Stimulated activated CD8-positive, alpha-beta memory T cell treated with anti-CD3 and anti-CD28 coated beads, Interleukin-15, amount 100 ng/mL, for 48 hours (primary cell): ENCODE measurements at regions not wholly inside any gene's neighbourhood (a gene's known extent, or its start where the extent isn't known, plus 50 kb on each side); places are given as distances from the start of the nearest gene placed in this dataset.
"Not testable (repeated sequence)": the region's sequence is repeated elsewhere in the genome, so short reads cannot be mapped to it uniquely, and the experiment has no call there.

ENCODE experiments used
- DNase-seq, 2 donors: peaks; one replicate each; pipeline ENCODE4 v3.0.0-alpha.2; 2020; ENCODE audit warnings: low read depth in 2 of 2

- DNase-seq: no peak
Observed at GRCh38 chr9:115668521-115668920, 485.1 kb upstream of the PAPPA start.

- no peak for DNase-seq
Observed at GRCh38 chr9:115671236-115671962, 482.2 kb upstream of the PAPPA start.

GRCh38 chr9:115671963-115672305 is 481.7 kb upstream of the PAPPA start:
- no peak for DNase-seq

- no peak for DNase-seq
Observed at GRCh38 chr9:115672477-115673316, 480.9 kb upstream of the PAPPA start.

- DNase-seq: no peak
Observed at GRCh38 chr9:115673599-115673998, 480.0 kb upstream of the PAPPA start.

- no peak for DNase-seq
Observed at GRCh38 chr9:115674091-115674490, 479.5 kb upstream of the PAPPA start.

GRCh38 chr9:115675834-115676233 is 477.8 kb upstream of the PAPPA start:
- no peak for DNase-seq

GRCh38 chr9:115680231-115680630 is 473.4 kb upstream of the PAPPA start:
- no peak for DNase-seq

GRCh38 chr9:115681585-115681984 is 472.0 kb upstream of the PAPPA start:
- DNase-seq: no peak

GRCh38 chr9:115686069-115686468 is 467.5 kb upstream of the PAPPA start:
- no peak for DNase-seq

GRCh38 chr9:115687356-115687755 is 466.2 kb upstream of the PAPPA start:
- DNase-seq: no peak

- DNase-seq: no peak
Observed at GRCh38 chr9:115689331-115689730, 464.3 kb upstream of the PAPPA start.

GRCh38 chr9:115690786-115691496 is 462.6 kb upstream of the PAPPA start:
- DNase-seq: no peak

GRCh38 chr9:115691693-115692092 is 461.9 kb upstream of the PAPPA start:
- no peak for DNase-seq

- not testable (repeated sequence) for DNase-seq
Observed at GRCh38 chr9:115692868-115693267, 460.7 kb upstream of the PAPPA start.

- DNase-seq: no peak
Observed at GRCh38 chr9:115694014-115694413, 459.6 kb upstream of the PAPPA start.

GRCh38 chr9:115694991-115695390 is 458.6 kb upstream of the PAPPA start:
- no peak for DNase-seq

- DNase-seq: no peak
Observed at GRCh38 chr9:115712981-115713380, 440.6 kb upstream of the PAPPA start.

- no peak for DNase-seq
Observed at GRCh38 chr9:115715666-115716065, 437.9 kb upstream of the PAPPA start.

- no peak for DNase-seq
Observed at GRCh38 chr9:115717298-115717697, 436.3 kb upstream of the PAPPA start.

- DNase-seq: no peak
Observed at GRCh38 chr9:115717711-115718173, 435.8 kb upstream of the PAPPA start.

- no peak for DNase-seq
Observed at GRCh38 chr9:115730396-115730795, 423.2 kb upstream of the PAPPA start.

- DNase-seq: no peak
Observed at GRCh38 chr9:115730845-115731244, 422.7 kb upstream of the PAPPA start.
